ENCODE measurements at regions not wholly inside any gene's neighbourhood (a gene's known extent, or its start where the extent isn't known, plus 50 kb on each side); places are given as distances from the start of the nearest gene placed in this dataset.

- DNase-seq (ENCODE audit: insufficient read length, low spot score): no peak
- no peak for FAIRE-seq
These were observed 83.5 kb upstream of the STARD13 start for GRCh38 chr13:33369073-33369472.

GRCh38 chr13:33372251-33372919 is 86.8 kb upstream of the STARD13 start:
- FAIRE-seq (no peak), DNase-seq (ENCODE audit: insufficient read length, low spot score) (no peak)

GRCh38 chr13:33373624-33374023 is 88.1 kb upstream of the STARD13 start:
- no peak for FAIRE-seq
- no peak for DNase-seq (ENCODE audit: insufficient read length, low spot score)

- no peak for FAIRE-seq
These were observed 89.9 kb upstream of the STARD13 start for GRCh38 chr13:33375421-33375820.

GRCh38 chr13:33376212-33376611 is 90.7 kb upstream of the STARD13 start:
- FAIRE-seq: no peak
- no peak for DNase-seq (ENCODE audit: insufficient read length, low spot score)

More at GRCh38 chr13:33375421-33375820, 89.9 kb upstream of the STARD13 start:
- no peak for DNase-seq (ENCODE audit: insufficient read length, low spot score)

GRCh38 chr13:33377411-33377810 is 91.9 kb upstream of the STARD13 start:
- DNase-seq (ENCODE audit: insufficient read length, low spot score) (no peak), FAIRE-seq (no peak)

GRCh38 chr13:33377825-33378224 is 92.3 kb upstream of the STARD13 start:
- DNase-seq (ENCODE audit: insufficient read length, low spot score) (no peak), FAIRE-seq (no peak)

GRCh38 chr13:33379608-33380007 is 94.1 kb upstream of the STARD13 start:
- FAIRE-seq (no peak), DNase-seq (ENCODE audit: insufficient read length, low spot score) (no peak)

GRCh38 chr13:33380487-33381079 is 95.0 kb upstream of the STARD13 start:
- no peak for FAIRE-seq

GRCh38 chr13:33381180-33381579 is 95.6 kb upstream of the STARD13 start:
- DNase-seq (ENCODE audit: insufficient read length, low spot score) (no peak), FAIRE-seq (no peak)

More at GRCh38 chr13:33380487-33381079, 95.0 kb upstream of the STARD13 start:
- DNase-seq (ENCODE audit: insufficient read length, low spot score): no peak

GRCh38 chr13:33381906-33382305 is 96.4 kb upstream of the STARD13 start:
- no peak for FAIRE-seq
- DNase-seq (ENCODE audit: insufficient read length, low spot score): no peak

- FAIRE-seq (no peak), DNase-seq (ENCODE audit: insufficient read length, low spot score) (no peak)
These were observed 98.4 kb upstream of the STARD13 start for GRCh38 chr13:33383724-33384577.

GRCh38 chr13:33388286-33388998 is 102.9 kb upstream of the STARD13 start:
- no peak for FAIRE-seq
- DNase-seq (ENCODE audit: insufficient read length, low spot score): no peak

GRCh38 chr13:33392794-33393405 is 107.3 kb upstream of the STARD13 start:
- FAIRE-seq: no peak
- DNase-seq (ENCODE audit: insufficient read length, low spot score): no peak

- DNase-seq (ENCODE audit: insufficient read length, low spot score): no peak
- FAIRE-seq: no peak
These were observed 108.9 kb upstream of the STARD13 start for GRCh38 chr13:33394294-33394932.

- FAIRE-seq (no peak), DNase-seq (ENCODE audit: insufficient read length, low spot score) (no peak)
These were observed 115.7 kb upstream of the STARD13 start for GRCh38 chr13:33401238-33401637.

GRCh38 chr13:33402975-33403374 is 117.4 kb upstream of the STARD13 start:
- DNase-seq (ENCODE audit: insufficient read length, low spot score) (no peak), FAIRE-seq (no peak)

GRCh38 chr13:33403807-33404362 is 118.3 kb upstream of the STARD13 start:
- no peak for DNase-seq (ENCODE audit: insufficient read length, low spot score)
- FAIRE-seq: no peak

- no peak for FAIRE-seq
- DNase-seq (ENCODE audit: insufficient read length, low spot score): no peak
These were observed 119.8 kb upstream of the STARD13 start for GRCh38 chr13:33405371-33405770.
